ENCODE measurements at regions not wholly inside any gene's neighbourhood (a gene's known extent, or its start where the extent isn't known, plus 50 kb on each side); places are given as distances from the start of the nearest gene placed in this dataset.
A peak's percentile ranks its signal among the peaks of the same experiment; 100 is the strongest.

GRCh38 chr3:14256561-14257342 is 78.1 kb downstream of the LSM3 start:
- Histone ChIP-seq H3K9ac (ENCODE audit: low read depth in 2 of 2, low read length in 2 of 2) (no peak overlapping the region), H3K4me1 (no peaks in the 10 kb centered on the region), H3K9me3 (no peaks in the 10 kb centered on the region), H3K27me3 (no peaks in the 10 kb centered on the region), H3K36me3 (no peaks in the 10 kb centered on the region), H3K4me3 (no peak overlapping the region), H3K27ac (no peak overlapping the region)
- peak; percentile 39 for DNase-seq
- intact Hi-C loops (cut with DNase I) = loop anchor here (10.0 kb wide), 1 partner anchor 362 kb away; no protein-coding TSS in a partner anchor
- TF ChIP-seq, protein P1, sequence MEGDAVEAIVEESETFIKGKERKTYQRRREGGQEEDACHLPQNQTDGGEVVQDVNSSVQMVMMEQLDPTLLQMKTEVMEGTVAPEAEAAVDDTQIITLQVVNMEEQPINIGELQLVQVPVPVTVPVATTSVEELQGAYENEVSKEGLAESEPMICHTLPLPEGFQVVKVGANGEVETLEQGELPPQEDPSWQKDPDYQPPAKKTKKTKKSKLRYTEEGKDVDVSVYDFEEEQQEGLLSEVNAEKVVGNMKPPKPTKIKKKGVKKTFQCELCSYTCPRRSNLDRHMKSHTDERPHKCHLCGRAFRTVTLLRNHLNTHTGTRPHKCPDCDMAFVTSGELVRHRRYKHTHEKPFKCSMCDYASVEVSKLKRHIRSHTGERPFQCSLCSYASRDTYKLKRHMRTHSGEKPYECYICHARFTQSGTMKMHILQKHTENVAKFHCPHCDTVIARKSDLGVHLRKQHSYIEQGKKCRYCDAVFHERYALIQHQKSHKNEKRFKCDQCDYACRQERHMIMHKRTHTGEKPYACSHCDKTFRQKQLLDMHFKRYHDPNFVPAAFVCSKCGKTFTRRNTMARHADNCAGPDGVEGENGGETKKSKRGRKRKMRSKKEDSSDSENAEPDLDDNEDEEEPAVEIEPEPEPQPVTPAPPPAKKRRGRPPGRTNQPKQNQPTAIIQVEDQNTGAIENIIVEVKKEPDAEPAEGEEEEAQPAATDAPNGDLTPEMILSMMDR (IDR thresholded peaks at IDR 0.05) = no peak

- Histone ChIP-seq H3K4me1 (no peaks in the 10 kb centered on the region), H3K36me3 (no peaks in the 10 kb centered on the region), H3K27ac (no peak overlapping the region), H3K9ac (ENCODE audit: low read depth in 2 of 2, low read length in 2 of 2) (no peak overlapping the region), H3K27me3 (no peaks in the 10 kb centered on the region), H3K9me3 (no peaks in the 10 kb centered on the region), H3K4me3 (no peak overlapping the region)
- DNase-seq = no peak
- intact Hi-C loops (cut with DNase I) = loop anchor here (10.0 kb wide), 1 partner anchor 364 kb away; no protein-coding TSS in a partner anchor
- TF ChIP-seq, protein P1 (IDR thresholded peaks at IDR 0.05) = no peak
Observed at GRCh38 chr3:14258906-14259904, 80.6 kb downstream of the LSM3 start.

DNA sequence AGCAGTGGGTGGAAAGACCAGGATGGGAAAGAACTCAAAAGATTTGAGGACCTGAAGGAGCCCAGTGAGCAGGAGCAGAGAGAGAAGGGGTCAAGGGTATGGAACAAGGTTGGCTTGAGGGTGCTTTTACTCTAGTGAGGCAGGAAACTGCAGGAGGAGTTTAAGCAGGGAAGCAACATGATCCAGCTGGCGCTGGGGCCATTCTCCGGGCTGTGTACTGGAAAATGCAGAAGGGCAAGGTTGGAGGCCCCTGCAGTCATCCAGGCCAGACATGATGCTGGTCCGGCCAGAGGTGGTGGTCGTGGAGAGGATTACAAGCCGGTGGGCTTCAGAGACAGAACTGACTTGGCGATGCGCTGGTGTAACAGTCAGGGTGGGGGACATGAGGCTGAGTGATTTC is 81.8 kb downstream of the LSM3 start:
- H3K4me3 ChIP-seq = no peak overlapping the region

DNA sequence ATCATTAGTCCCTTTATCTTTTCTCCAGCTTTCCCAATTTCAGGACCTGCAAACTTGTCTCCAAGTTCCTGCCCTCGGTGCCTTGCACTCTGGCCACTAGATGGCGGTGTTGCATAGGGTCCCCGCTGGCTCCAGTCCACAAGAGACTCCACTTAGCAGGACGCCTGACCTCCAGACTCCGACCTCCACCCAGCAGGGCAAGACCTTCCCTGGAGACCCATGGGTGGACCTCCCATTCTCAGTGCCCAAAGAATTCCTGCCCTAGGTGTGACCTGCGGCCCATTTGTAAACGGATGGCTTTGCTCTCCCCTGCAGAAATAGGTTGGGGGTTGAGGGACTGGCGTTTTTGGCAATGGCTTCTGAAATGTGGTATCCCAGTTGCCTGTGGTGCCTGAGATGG is 82.6 kb downstream of the LSM3 start:
- no peak overlapping the region for H3K9ac ChIP-seq (ENCODE audit: low read depth in 2 of 2, low read length in 2 of 2)
- DNase-seq = peak; percentile 88
- no peaks in the 10 kb centered on the region for H3K4me1 ChIP-seq
- H3K27me3 ChIP-seq = no peaks in the 10 kb centered on the region
- no peaks in the 10 kb centered on the region for H3K36me3 ChIP-seq
- H3K27ac ChIP-seq = no peak overlapping the region
- TF ChIP-seq, protein P1 (IDR thresholded peaks at IDR 0.05) = peak; percentile 95
- H3K9me3 ChIP-seq = no peaks in the 10 kb centered on the region
- no peak overlapping the region for H3K4me3 ChIP-seq
- intact Hi-C loops (cut with DNase I) = no loop called here

More for the DNA sequence above, 81.8 kb downstream of the LSM3 start:
- no peaks in the 10 kb centered on the region for H3K27me3 ChIP-seq
- no peak overlapping the region for H3K9ac ChIP-seq (ENCODE audit: low read depth in 2 of 2, low read length in 2 of 2)
- intact Hi-C loops (cut with DNase I) = no loop called here
- H3K9me3 ChIP-seq = no peaks in the 10 kb centered on the region
- DNase-seq = no peak
- H3K4me1 ChIP-seq = no peaks in the 10 kb centered on the region
- no peak overlapping the region for H3K27ac ChIP-seq
- no peaks in the 10 kb centered on the region for H3K36me3 ChIP-seq
- TF ChIP-seq, protein P1 (IDR thresholded peaks at IDR 0.05) = no peak

DNA sequence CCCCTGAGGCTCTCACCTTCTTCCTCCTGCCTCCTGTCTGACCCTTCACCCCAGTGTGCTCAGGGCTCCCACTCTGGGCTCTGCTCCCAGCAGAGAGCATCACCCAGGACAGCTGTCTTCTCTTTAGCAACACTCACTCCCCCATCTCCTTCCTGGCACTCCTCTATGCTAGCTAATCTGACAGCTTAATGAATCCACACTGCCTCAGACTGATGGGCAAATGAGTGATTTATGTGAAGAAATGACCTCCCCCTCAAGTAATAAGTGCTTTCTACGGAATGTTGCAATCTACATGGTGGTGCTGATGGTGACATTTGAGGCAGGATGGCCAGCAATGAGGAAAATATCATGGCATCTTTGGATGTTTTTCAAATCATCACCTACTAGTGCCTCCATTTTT is 83.6 kb downstream of the LSM3 start:
- intact Hi-C loops (cut with DNase I) = loop anchor here (2.0 kb wide), 2 partner anchors 59 to 201 kb away; no protein-coding TSS in a partner anchor
- Histone ChIP-seq H3K4me3 (no peak overlapping the region), H3K27me3 (no peaks in the 10 kb centered on the region), H3K9me3 (no peaks in the 10 kb centered on the region), H3K4me1 (no peaks in the 10 kb centered on the region), H3K27ac (no peak overlapping the region), H3K36me3 (no peaks in the 10 kb centered on the region), H3K9ac (ENCODE audit: low read depth in 2 of 2, low read length in 2 of 2) (no peak overlapping the region)
- TF ChIP-seq, protein P1 (IDR thresholded peaks at IDR 0.05) = no peak
- DNase-seq = no peak

All from colonic mucosa (tissue), 4 donors.